ENCODE measurements at regions not wholly inside any gene's neighbourhood (a gene's known extent, or its start where the extent isn't known, plus 50 kb on each side); places are given as distances from the start of the nearest gene placed in this dataset.

DNA sequence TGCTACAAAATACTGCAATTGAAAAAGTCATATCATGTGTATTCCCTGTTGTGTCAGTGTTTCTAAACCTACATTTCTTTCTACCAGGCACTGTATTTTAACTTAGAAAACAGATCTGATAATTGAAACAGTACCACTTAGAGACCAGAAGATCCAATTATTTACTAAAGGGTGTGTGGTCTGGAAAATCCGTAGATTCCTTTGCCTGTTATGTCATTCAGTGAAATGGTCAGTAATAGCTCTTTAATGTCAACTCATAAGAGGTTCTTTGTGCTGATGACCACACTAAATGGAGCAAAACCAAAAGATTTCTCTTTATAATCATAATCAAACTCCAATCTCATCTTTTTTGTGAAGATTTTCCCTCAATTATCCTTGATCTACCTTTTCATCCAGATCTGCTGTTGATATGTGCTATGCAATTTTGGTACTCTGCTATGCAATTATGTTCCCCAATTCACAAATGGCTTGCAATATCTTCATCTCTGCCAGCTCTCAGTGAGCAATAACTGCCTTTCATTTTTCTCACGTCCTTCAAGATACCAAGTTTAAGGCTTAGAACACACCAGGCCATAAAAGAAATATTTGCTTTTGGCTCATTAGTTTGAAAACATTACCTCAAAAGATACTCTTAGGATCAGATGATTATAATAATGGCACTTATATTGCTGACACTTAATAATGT lies 165.5 kb downstream of the MOXD1 start:
- TF ChIP-seq POLR2AphosphoS5 (IDR thresholded peaks at IDR 0.05) (no peak), EP300 (IDR thresholded peaks at IDR 0.05) (no peak)
- TF ChIP-seq, protein P1, sequence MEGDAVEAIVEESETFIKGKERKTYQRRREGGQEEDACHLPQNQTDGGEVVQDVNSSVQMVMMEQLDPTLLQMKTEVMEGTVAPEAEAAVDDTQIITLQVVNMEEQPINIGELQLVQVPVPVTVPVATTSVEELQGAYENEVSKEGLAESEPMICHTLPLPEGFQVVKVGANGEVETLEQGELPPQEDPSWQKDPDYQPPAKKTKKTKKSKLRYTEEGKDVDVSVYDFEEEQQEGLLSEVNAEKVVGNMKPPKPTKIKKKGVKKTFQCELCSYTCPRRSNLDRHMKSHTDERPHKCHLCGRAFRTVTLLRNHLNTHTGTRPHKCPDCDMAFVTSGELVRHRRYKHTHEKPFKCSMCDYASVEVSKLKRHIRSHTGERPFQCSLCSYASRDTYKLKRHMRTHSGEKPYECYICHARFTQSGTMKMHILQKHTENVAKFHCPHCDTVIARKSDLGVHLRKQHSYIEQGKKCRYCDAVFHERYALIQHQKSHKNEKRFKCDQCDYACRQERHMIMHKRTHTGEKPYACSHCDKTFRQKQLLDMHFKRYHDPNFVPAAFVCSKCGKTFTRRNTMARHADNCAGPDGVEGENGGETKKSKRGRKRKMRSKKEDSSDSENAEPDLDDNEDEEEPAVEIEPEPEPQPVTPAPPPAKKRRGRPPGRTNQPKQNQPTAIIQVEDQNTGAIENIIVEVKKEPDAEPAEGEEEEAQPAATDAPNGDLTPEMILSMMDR (IDR thresholded peaks at IDR 0.05), result no peak

Measured in esophagus muscularis mucosa (tissue), 4 donors.